GM13976 (cell line): ENCODE measurements at regions not wholly inside any gene's neighbourhood (a gene's known extent, or its start where the extent isn't known, plus 50 kb on each side); places are given as distances from the start of the nearest gene placed in this dataset.

ENCODE experiments used
- DNase-seq: peaks from one replicate; pipeline ENCODE4 v3.0.0; 2012; ENCODE audit warnings: low spot score
- CTCF ChIP-seq: IDR thresholded peaks from 2 replicates; pipeline ENCODE4 v1.5.1; 2012; ENCODE audit warnings: borderline replicate concordance, mild to moderate bottlenecking; ENCODE audit not compliant: insufficient read depth; ENCODE audit errors: extremely low read depth, missing control alignments, control extremely low read depth
- in situ Hi-C: fragments of 300-500 bp; cut with MboI; formaldehyde crosslinking; loops from one replicate; pipeline ENCODE4 v1.12.0; 2022; ENCODE audit warnings: low sequenced_read_pairs, mixed read lengths, inconsistent platforms; ENCODE audit not compliant: unreplicated experiment

- in situ Hi-C loops: no loop called here
- TF ChIP-seq CTCF: no peak
- no peak for DNase-seq
Observed at GRCh38 chr9:18146329-18146728, 327.6 kb upstream of the ADAMTSL1 start.

GRCh38 chr9:18149471-18150011 lies 324.4 kb upstream of the ADAMTSL1 start:
- in situ Hi-C loops: no loop called here
- DNase-seq: no peak
- no peak for TF ChIP-seq CTCF

- in situ Hi-C loops: no loop called here
- TF ChIP-seq CTCF: no peak
- DNase-seq: no peak
Observed at GRCh38 chr9:18154661-18155060, 319.3 kb upstream of the ADAMTSL1 start.

GRCh38 chr9:18159254-18159653 lies 314.7 kb upstream of the ADAMTSL1 start:
- DNase-seq: no peak
- in situ Hi-C loops: no loop called here
- TF ChIP-seq CTCF: no peak

- in situ Hi-C loops: no loop called here
- no peak for DNase-seq
- no peak for TF ChIP-seq CTCF
Observed at GRCh38 chr9:18163146-18163545, 310.8 kb upstream of the ADAMTSL1 start.

- DNase-seq: no peak
- in situ Hi-C loops: no loop called here
- TF ChIP-seq CTCF: no peak
Observed at GRCh38 chr9:18167733-18168132, 306.2 kb upstream of the ADAMTSL1 start.

- in situ Hi-C loops: no loop called here
- no peak for TF ChIP-seq CTCF
- no peak for DNase-seq
Observed at GRCh38 chr9:18173923-18174322, 300.0 kb upstream of the ADAMTSL1 start.
